ENCODE measurements at regions not wholly inside any gene's neighbourhood (a gene's known extent, or its start where the extent isn't known, plus 50 kb on each side); places are given as distances from the start of the nearest gene placed in this dataset.

DNA sequence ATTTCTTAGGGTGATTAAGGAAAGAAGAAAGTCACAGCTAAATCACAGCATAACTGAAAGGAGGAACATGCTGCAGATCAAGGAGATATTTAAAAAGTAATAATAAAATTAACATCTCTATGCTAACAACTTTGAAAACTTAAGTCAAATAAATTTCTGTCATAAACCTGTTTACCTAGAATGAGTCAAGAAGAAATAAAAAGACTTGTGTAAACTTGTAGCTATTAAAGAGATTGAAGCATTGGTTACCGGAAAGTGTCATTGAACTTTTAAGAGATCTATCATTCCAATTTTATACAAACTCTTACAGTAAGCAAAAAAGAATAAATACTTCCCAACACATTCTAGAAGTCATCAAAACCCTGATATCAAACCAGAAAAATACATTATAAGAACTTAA, 520.1 kb upstream of the SYT4 start:
- DNase-seq (ENCODE audit: insufficient read length, low spot score) = no peak
- no peak for FAIRE-seq
- TF ChIP-seq, protein P1, sequence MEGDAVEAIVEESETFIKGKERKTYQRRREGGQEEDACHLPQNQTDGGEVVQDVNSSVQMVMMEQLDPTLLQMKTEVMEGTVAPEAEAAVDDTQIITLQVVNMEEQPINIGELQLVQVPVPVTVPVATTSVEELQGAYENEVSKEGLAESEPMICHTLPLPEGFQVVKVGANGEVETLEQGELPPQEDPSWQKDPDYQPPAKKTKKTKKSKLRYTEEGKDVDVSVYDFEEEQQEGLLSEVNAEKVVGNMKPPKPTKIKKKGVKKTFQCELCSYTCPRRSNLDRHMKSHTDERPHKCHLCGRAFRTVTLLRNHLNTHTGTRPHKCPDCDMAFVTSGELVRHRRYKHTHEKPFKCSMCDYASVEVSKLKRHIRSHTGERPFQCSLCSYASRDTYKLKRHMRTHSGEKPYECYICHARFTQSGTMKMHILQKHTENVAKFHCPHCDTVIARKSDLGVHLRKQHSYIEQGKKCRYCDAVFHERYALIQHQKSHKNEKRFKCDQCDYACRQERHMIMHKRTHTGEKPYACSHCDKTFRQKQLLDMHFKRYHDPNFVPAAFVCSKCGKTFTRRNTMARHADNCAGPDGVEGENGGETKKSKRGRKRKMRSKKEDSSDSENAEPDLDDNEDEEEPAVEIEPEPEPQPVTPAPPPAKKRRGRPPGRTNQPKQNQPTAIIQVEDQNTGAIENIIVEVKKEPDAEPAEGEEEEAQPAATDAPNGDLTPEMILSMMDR (IDR thresholded peaks at IDR 0.05; ENCODE audit: insufficient read depth, missing control alignments) = no peak

DNA sequence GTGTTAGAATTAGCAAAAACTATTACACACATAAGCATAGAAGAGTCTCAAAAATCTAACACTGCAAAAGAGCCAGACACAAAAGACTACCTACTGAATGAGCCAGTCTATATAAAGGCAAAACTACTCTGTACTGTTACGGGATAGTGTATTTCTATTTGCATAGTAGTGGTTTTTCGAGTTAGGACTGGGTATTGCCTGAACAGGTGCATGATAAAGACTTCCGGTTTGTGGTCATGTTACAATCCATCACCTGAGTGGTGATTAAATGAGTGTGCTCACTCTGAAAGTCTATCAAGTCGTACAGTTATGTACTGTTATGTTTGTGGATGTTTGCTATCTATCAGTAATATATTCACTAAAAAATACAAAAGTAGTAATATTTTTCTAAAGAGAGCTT, 523.3 kb upstream of the SYT4 start:
- TF ChIP-seq, protein P1 (IDR thresholded peaks at IDR 0.05; ENCODE audit: insufficient read depth, missing control alignments) = no peak
- FAIRE-seq = no peak
- no peak for DNase-seq (ENCODE audit: insufficient read length, low spot score)

DNA sequence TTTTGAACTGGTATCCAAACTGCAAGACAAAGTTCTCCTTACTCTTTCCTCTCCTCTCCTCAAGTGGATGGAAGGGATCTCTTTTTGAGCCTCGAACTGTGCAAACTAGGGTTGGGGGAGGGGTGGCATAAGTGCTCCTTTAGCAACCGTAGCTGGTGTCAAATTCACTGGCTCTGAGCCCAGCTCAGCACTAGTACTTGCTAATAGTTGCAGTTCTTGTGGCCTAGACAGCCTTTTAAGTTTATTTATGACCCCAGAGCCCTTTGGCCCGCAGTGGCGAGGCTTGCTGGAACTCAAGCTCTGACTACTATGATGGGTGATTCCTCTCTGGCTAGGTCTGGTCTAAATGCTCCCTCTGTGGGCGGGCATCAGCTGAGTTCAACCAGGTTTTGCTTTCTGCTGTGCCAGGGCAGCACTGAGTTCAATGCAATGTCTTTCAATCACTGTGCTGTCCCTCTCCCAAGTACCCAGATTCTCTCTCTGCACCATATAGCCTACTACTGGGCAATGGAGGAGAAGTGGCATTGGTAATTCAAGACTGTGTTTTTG, 528.4 kb upstream of the SYT4 start:
- DNase-seq (ENCODE audit: insufficient read length, low spot score) = no peak
- TF ChIP-seq, protein P1 (IDR thresholded peaks at IDR 0.05; ENCODE audit: insufficient read depth, missing control alignments) = no peak
- FAIRE-seq = no peak

DNA sequence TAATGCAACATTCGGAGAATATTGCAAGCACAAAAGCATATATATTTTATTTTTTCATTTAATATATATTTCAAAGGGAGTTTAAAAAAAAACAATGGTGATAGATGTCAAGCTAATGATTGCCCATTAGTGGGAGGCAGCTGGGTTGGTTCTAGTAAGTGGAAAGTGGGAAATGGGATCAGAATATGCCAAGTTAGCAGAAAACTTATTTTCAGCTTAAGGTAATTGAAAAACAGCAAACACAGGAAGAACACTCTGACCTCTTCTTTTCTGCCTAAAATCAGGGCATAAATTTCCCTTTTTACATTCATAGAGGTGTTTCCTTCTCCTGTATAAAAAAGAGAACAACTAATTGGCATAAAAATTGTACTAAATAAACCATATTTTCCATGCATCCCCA, 535.3 kb upstream of the SYT4 start:
- TF ChIP-seq, protein P1 (IDR thresholded peaks at IDR 0.05; ENCODE audit: insufficient read depth, missing control alignments) = no peak
- DNase-seq (ENCODE audit: insufficient read length, low spot score) = no peak
- no peak for FAIRE-seq

DNA sequence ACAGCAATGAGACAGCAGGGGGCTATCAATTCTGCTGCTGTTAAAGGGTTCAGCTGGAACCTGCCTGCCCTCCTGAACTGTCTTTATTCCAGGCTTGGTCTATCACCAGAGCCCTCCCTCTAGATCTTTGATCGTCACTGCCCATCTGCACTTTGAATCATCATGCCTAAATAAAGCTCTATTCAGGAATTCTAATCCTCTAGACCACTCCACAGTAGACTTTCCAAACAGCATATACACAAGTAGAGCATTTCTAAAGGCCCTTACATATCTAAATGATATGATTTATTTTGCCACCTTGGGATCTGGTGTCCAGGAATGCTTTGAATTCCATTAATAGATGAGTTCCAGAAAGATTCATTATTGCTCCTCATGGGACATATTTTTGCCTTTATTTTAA, 542.1 kb upstream of the SYT4 start:
- TF ChIP-seq, protein P1 (IDR thresholded peaks at IDR 0.05; ENCODE audit: insufficient read depth, missing control alignments) = no peak
- DNase-seq (ENCODE audit: insufficient read length, low spot score) (no peak), FAIRE-seq (no peak)

DNA sequence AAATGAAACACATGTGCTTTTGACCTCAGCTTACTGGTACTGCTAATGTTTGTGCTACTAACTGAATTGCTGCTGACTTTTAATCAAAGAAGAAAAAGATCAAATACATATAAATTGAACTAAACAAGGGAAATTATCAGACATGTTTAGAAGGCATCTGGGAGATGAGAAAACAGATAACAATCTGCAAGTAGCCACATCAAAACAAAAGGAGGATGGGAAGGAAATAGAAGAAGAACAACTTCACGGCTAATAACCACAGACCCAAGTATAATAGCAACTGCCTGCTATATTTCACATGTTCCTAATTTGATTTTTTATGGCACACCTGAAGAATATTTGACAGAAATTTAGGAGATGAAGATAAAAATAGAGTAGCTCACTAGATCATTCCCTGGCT, 542.6 kb upstream of the SYT4 start:
- TF ChIP-seq, protein P1 (IDR thresholded peaks at IDR 0.05; ENCODE audit: insufficient read depth, missing control alignments) = no peak
- no peak for FAIRE-seq
- DNase-seq (ENCODE audit: insufficient read length, low spot score) = no peak

DNA sequence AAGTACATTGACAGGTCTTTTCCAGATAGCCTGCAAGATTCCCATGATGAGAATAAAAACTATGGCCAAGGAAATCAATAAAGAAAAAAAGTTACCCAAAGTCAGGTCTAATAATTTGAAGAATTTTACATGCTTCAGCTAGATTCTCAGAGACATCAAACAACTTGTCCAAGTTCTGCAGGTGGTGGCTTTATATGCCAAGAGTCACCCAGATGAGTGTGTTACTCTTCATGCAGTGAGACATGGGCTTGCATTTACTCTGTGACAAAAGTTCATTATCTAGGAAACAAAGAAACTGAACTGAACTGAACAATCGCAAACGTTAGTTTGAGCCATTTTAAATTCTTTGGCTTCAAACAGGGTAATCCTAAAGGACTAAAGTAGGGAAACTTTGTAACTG, 548.5 kb upstream of the SYT4 start:
- TF ChIP-seq, protein P1 (IDR thresholded peaks at IDR 0.05; ENCODE audit: insufficient read depth, missing control alignments) = no peak
- DNase-seq (ENCODE audit: insufficient read length, low spot score) (no peak), FAIRE-seq (no peak)

Data from D721Med (cell line).